DMS79 treated with DMSO at 0.1 percent for 48 hours (cell line): ENCODE measurements at regions not wholly inside any gene's neighbourhood (a gene's known extent, or its start where the extent isn't known, plus 50 kb on each side); places are given as distances from the start of the nearest gene placed in this dataset.

ENCODE experiments used
- DNase-seq: peaks from one replicate; lab custom pipeline; 2025; lab: John Stamatoyannopoulos, UW

GRCh38 chr11:120061036-120061760 is 76.7 kb downstream of the TRIM29 start:
- DNase-seq: peak; percentile 88

GRCh38 chr11:120060512-120060911 is 77.4 kb downstream of the TRIM29 start:
- no peak for DNase-seq

- DNase-seq: no peak
Observed at GRCh38 chr11:120058931-120059330, 79.0 kb downstream of the TRIM29 start.

GRCh38 chr11:120057595-120058581 is 80.0 kb downstream of the TRIM29 start:
- DNase-seq: no peak

GRCh38 chr11:120057028-120057330 is 80.9 kb downstream of the TRIM29 start:
- DNase-seq: no peak

- DNase-seq: no peak
Observed at GRCh38 chr11:120056301-120057027, 81.4 kb downstream of the TRIM29 start.

- DNase-seq: peak; percentile 79
Observed at GRCh38 chr11:120055646-120056045, 82.3 kb downstream of the TRIM29 start.

- no peak for DNase-seq
Observed at GRCh38 chr11:120054753-120055045, 83.2 kb downstream of the TRIM29 start.

GRCh38 chr11:120054016-120054752 is 83.7 kb downstream of the TRIM29 start:
- no peak for DNase-seq

GRCh38 chr11:120052196-120052775 is 85.6 kb downstream of the TRIM29 start:
- DNase-seq: no peak

GRCh38 chr11:120044011-120044675 is 93.8 kb downstream of the TRIM29 start:
- no peak for DNase-seq

GRCh38 chr11:120043328-120043945 is 94.5 kb downstream of the TRIM29 start:
- DNase-seq: no peak

- DNase-seq: no peak
Observed at GRCh38 chr11:120041625-120042024, 96.3 kb downstream of the TRIM29 start.

GRCh38 chr11:120040151-120040840 is 97.6 kb downstream of the TRIM29 start:
- DNase-seq: no peak

- DNase-seq: no peak
Observed at GRCh38 chr11:120039039-120039438, 98.9 kb downstream of the TRIM29 start.

GRCh38 chr11:120037111-120037510 is 100.8 kb downstream of the TRIM29 start:
- DNase-seq: no peak

GRCh38 chr11:120035756-120036155 is 102.2 kb downstream of the TRIM29 start:
- DNase-seq: peak; percentile 36

GRCh38 chr11:120034881-120035630 is 102.9 kb downstream of the TRIM29 start:
- DNase-seq: peak; percentile 99

- peak; percentile 97 for DNase-seq
Observed at GRCh38 chr11:120034176-120034875, 103.6 kb downstream of the TRIM29 start.
